DMS79 (cell line): ENCODE measurements at regions not wholly inside any gene's neighbourhood (a gene's known extent, or its start where the extent isn't known, plus 50 kb on each side); places are given as distances from the start of the nearest gene placed in this dataset.

ENCODE experiments used
- DNase-seq: peaks from one replicate; lab custom pipeline; 2025; lab: John Stamatoyannopoulos, UW

GRCh38 chr15:70324001-70324974 is 226.6 kb upstream of the TLE3 start:
- peak; percentile 63 for DNase-seq

GRCh38 chr15:70323111-70323851 is 225.6 kb upstream of the TLE3 start:
- DNase-seq: peak; percentile 50

GRCh38 chr15:70322051-70322668 is 224.4 kb upstream of the TLE3 start:
- no peak for DNase-seq

GRCh38 chr15:70321172-70321819 is 223.6 kb upstream of the TLE3 start:
- DNase-seq: no peak

GRCh38 chr15:70320482-70320881 is 222.8 kb upstream of the TLE3 start:
- DNase-seq: no peak

- DNase-seq: no peak
These were observed 222.4 kb upstream of the TLE3 start for GRCh38 chr15:70320077-70320476.

- DNase-seq: no peak
These were observed 221.7 kb upstream of the TLE3 start for GRCh38 chr15:70319466-70319865.

- DNase-seq: no peak
These were observed 221.1 kb upstream of the TLE3 start for GRCh38 chr15:70318594-70319465.

GRCh38 chr15:70316059-70316600 is 218.4 kb upstream of the TLE3 start:
- DNase-seq: no peak

GRCh38 chr15:70315431-70315830 is 217.7 kb upstream of the TLE3 start:
- DNase-seq: no peak

GRCh38 chr15:70314688-70315087 is 217.0 kb upstream of the TLE3 start:
- no peak for DNase-seq

GRCh38 chr15:70314018-70314354 is 216.3 kb upstream of the TLE3 start:
- no peak for DNase-seq

GRCh38 chr15:70313099-70314017 is 215.6 kb upstream of the TLE3 start:
- DNase-seq: no peak

- DNase-seq: no peak
These were observed 214.1 kb upstream of the TLE3 start for GRCh38 chr15:70311821-70312220.

- no peak for DNase-seq
These were observed 212.0 kb upstream of the TLE3 start for GRCh38 chr15:70309716-70310115.

GRCh38 chr15:70308735-70309434 is 211.2 kb upstream of the TLE3 start:
- DNase-seq: no peak

- DNase-seq: no peak
These were observed 210.5 kb upstream of the TLE3 start for GRCh38 chr15:70308011-70308734.

- DNase-seq: no peak
These were observed 208.9 kb upstream of the TLE3 start for GRCh38 chr15:70306582-70306981.

- DNase-seq: no peak
These were observed 208.4 kb upstream of the TLE3 start for GRCh38 chr15:70306081-70306480.
